Non-pigmented ciliary epithelial cell (primary cell): ENCODE measurements at regions not wholly inside any gene's neighbourhood (a gene's known extent, or its start where the extent isn't known, plus 50 kb on each side); places are given as distances from the start of the nearest gene placed in this dataset.

Experiments
- DNase-seq: peaks from one replicate; pipeline ENCODE4 v3.0.0-alpha.2; 2010; ENCODE audit warnings: low read depth

- no peak for DNase-seq
Observed at GRCh38 chr1:4961935-4962645, 307.7 kb downstream of the AJAP1 start.

- DNase-seq = no peak
Observed at GRCh38 chr1:4960782-4961475, 306.5 kb downstream of the AJAP1 start.

- DNase-seq = no peak
Observed at GRCh38 chr1:4960336-4960735, 305.9 kb downstream of the AJAP1 start.

GRCh38 chr1:4959216-4959615 is 304.8 kb downstream of the AJAP1 start:
- no peak for DNase-seq

- DNase-seq = no peak
Observed at GRCh38 chr1:4957027-4957426, 302.6 kb downstream of the AJAP1 start.

- no peak for DNase-seq
Observed at GRCh38 chr1:4954392-4954791, 300.0 kb downstream of the AJAP1 start.

GRCh38 chr1:4951601-4952000 is 297.2 kb downstream of the AJAP1 start:
- DNase-seq = no peak

GRCh38 chr1:4946343-4946742 is 291.9 kb downstream of the AJAP1 start:
- DNase-seq = no peak

- no peak for DNase-seq
Observed at GRCh38 chr1:4944911-4945310, 290.5 kb downstream of the AJAP1 start.

GRCh38 chr1:4944072-4944471 is 289.7 kb downstream of the AJAP1 start:
- DNase-seq = no peak

GRCh38 chr1:4939266-4939665 is 284.9 kb downstream of the AJAP1 start:
- DNase-seq = no peak

- DNase-seq = no peak
Observed at GRCh38 chr1:4937876-4938534, 283.6 kb downstream of the AJAP1 start.

GRCh38 chr1:4935807-4936206 is 281.4 kb downstream of the AJAP1 start:
- no peak for DNase-seq

- DNase-seq = no peak
Observed at GRCh38 chr1:4933232-4933631, 278.8 kb downstream of the AJAP1 start.

- DNase-seq = no peak
Observed at GRCh38 chr1:4932311-4933030, 278.1 kb downstream of the AJAP1 start.

- no peak for DNase-seq
Observed at GRCh38 chr1:4931486-4931885, 277.1 kb downstream of the AJAP1 start.

- DNase-seq = no peak
Observed at GRCh38 chr1:4928186-4928585, 273.8 kb downstream of the AJAP1 start.

- no peak for DNase-seq
Observed at GRCh38 chr1:4924356-4924755, 269.9 kb downstream of the AJAP1 start.

GRCh38 chr1:4916610-4917009 is 262.2 kb downstream of the AJAP1 start:
- no peak for DNase-seq

- DNase-seq = no peak
Observed at GRCh38 chr1:4915154-4915553, 260.7 kb downstream of the AJAP1 start.

GRCh38 chr1:4908486-4908885 is 254.1 kb downstream of the AJAP1 start:
- DNase-seq = no peak

- DNase-seq = no peak
Observed at GRCh38 chr1:4894566-4894965, 240.2 kb downstream of the AJAP1 start.

GRCh38 chr1:4880626-4881025 is 226.2 kb downstream of the AJAP1 start:
- no peak for DNase-seq
